HCT116 (cell line): ENCODE measurements at regions not wholly inside any gene's neighbourhood (a gene's known extent, or its start where the extent isn't known, plus 50 kb on each side); places are given as distances from the start of the nearest gene placed in this dataset.

Source experiments
- ATAC-seq: fragments of 200-7000 bp; cut with Tn5 transposase; 2 replicates; pipeline ENCODE4 v1.9.1; 2020; ENCODE audit warnings: mild to moderate bottlenecking, moderate library complexity
- BruUV-seq: library from RNA; stranded (reverse); fragments of 400-500 nt; replicated peaks from 2 replicates; lab custom pipeline; 2021; lab: Mats Ljungman, UMichigan
- CTCF ChIA-PET: fragments of 300-600 bp; sonication (Branson Sonifier 250); formaldehyde crosslinking; loops from one replicate; lab custom pipeline; 2021; ENCODE audit warnings: antibody characterized with exemption; lab: Charles Lee
- POLR2A ChIA-PET: fragments of 300-600, 350-600 bp; sonication (Branson Sonifier 250); formaldehyde crosslinking; loops from one replicate; lab custom pipeline; 2021; ENCODE audit warnings: antibody characterized with exemption; lab: Charles Lee
- RAD21 ChIA-PET, 2 experiments: fragments of 300-600 bp; sonication (Branson Sonifier 250); formaldehyde crosslinking; loops; one replicate each; lab custom pipeline; 2023; ENCODE audit warnings: low total read pairs in 2 of 2; ENCODE audit not compliant: uncharacterized antibody in 2 of 2, unreplicated experiment in 2 of 2, low non-redundant PET in 1 of 2; lab: Charles Lee
- DNase-seq: peaks from one replicate; pipeline ENCODE4 v3.0.0-alpha.2; 2010; ENCODE audit warnings: low read depth, low spot score
- H2AFZ ChIP-seq: fragments of 200-600 bp; shearing (Covaris generic), sonication (generic); 2 replicates; pipeline ENCODE4 v1.6.1; 2017; ENCODE audit warnings: low read depth, mixed run types, mixed read lengths, antibody characterized with exemption, low read length; ENCODE audit not compliant: poor library complexity, severe bottlenecking
- H3K27ac ChIP-seq: 2 replicates; pipeline ENCODE4 v1.5.1; 2012; ENCODE audit warnings: low read depth, low read length
- H3K27me3 ChIP-seq: fragments of 200-600 bp; sonication (generic); 2 replicates; pipeline ENCODE4 v1.6.1; 2016; ENCODE audit warnings: mixed run types, low read length, mixed read lengths; ENCODE audit not compliant: insufficient read depth
- H3K36me3 ChIP-seq, 2 experiments: fragments of 200-500 bp in 1 of 2; fragments of 200-600 bp in 1 of 2; sonication (Bioruptor generic) in 1 of 2; sonication (generic) in 1 of 2; 2 replicates each; pipeline versions ENCODE4 v1.5.1 to v1.6.1; 2014 to 2016; ENCODE audit warnings: low read length in 2 of 2, inconsistent platforms in 1 of 2, mixed read lengths in 1 of 2, mixed run types in 1 of 2; ENCODE audit not compliant: insufficient read depth in 2 of 2, control insufficient read depth in 1 of 2
- H3K4me1 ChIP-seq, 2 experiments: fragments of 200-600 bp in 1 of 2; sonication (generic) in 1 of 2; 2 replicates each; pipeline versions ENCODE4 v1.5.1 to v1.6.1; 2012 to 2017; ENCODE audit warnings: low read length in 2 of 2, inconsistent platforms in 1 of 2, mild to moderate bottlenecking in 1 of 2, mixed read lengths in 1 of 2, mixed run types in 1 of 2, moderate library complexity in 1 of 2; ENCODE audit not compliant: insufficient read depth in 2 of 2, control insufficient read depth in 1 of 2
- H3K4me2 ChIP-seq: fragments of 200-600 bp; sonication (generic); 2 replicates; pipeline ENCODE4 v1.6.1; 2017; ENCODE audit warnings: mixed run types, low read length, mixed read lengths
- H3K4me3 ChIP-seq, 2 experiments: fragments of 200-600 bp in 1 of 2; sonication (generic) in 1 of 2; replicated peaks in 1 of 2; 2 replicates each; pipeline ENCODE4 v1.5.1; 2011 to 2016; ENCODE audit warnings: low read length in 2 of 2, control low read depth in 1 of 2, low read depth in 1 of 2, mild to moderate bottlenecking in 1 of 2, mixed read lengths in 1 of 2, mixed run types in 1 of 2
- H3K79me2 ChIP-seq: fragments of 200-600 bp; sonication (generic); 2 replicates; pipeline ENCODE4 v1.6.1; 2017; ENCODE audit warnings: mild to moderate bottlenecking, mixed run types, low read length, moderate library complexity, mixed read lengths; ENCODE audit not compliant: insufficient read depth
- H3K9ac ChIP-seq: fragments of 200-600 bp; sonication (generic); 2 replicates; pipeline ENCODE4 v1.6.1; 2016; ENCODE audit warnings: low read length, mixed read lengths
- H3K9me2 ChIP-seq: fragments of 200-600 bp; sonication (generic), shearing (Covaris generic); 2 replicates; pipeline ENCODE4 v1.6.1; 2017; ENCODE audit warnings: mixed run types, mild to moderate bottlenecking, moderate library complexity; ENCODE audit not compliant: insufficient read depth
- H3K9me3 ChIP-seq, 2 experiments: fragments of 200-500 bp in 1 of 2; fragments of 200-600 bp in 1 of 2; sonication (Bioruptor generic) in 1 of 2; sonication (generic) in 1 of 2; 2 replicates each; pipeline ENCODE4 v1.6.1; 2014 to 2017; ENCODE audit warnings: low read length in 2 of 2, mixed read lengths in 2 of 2, inconsistent platforms in 1 of 2, low read depth in 1 of 2, mild to moderate bottlenecking in 1 of 2, mixed run types in 1 of 2, moderate library complexity in 1 of 2; ENCODE audit not compliant: control insufficient read depth in 1 of 2, insufficient read depth in 1 of 2
- H4K20me1 ChIP-seq: fragments of 200-600 bp; sonication (generic), shearing (Covaris generic); 2 replicates; pipeline ENCODE4 v1.6.1; 2017; ENCODE audit warnings: mixed run types, mild to moderate bottlenecking, moderate library complexity; ENCODE audit not compliant: insufficient read depth
- CEBPB ChIP-seq: IDR thresholded peaks from 2 replicates; pipeline ENCODE4 v1.6.1; 2012; ENCODE audit warnings: low read depth
- POLR2A ChIP-seq: IDR thresholded peaks from 2 replicates; pipeline ENCODE4 v1.7.0; 2011; ENCODE audit warnings: borderline replicate concordance; ENCODE audit not compliant: insufficient read depth, insufficient read length; ENCODE audit errors: extremely low read depth
- intact Hi-C: fragments of 100-400 bp; cut with micrococcal nuclease; formaldehyde crosslinking; loops from 2 replicates; pipeline ENCODE4 v1.10.0; 2022
- TF ChIP-seq, protein P1 (sequence below): IDR thresholded peaks from 2 replicates; pipeline ENCODE4 v1.6.1; 2012; ENCODE audit warnings: low read depth

GRCh38 chr16:60674241-60674640 is 1362.0 kb downstream of the CDH8 start:
- DNase-seq (no peak), ATAC-seq (no peak)
- Histone ChIP-seq H3K9ac (no peak overlapping the region), H4K20me1 (no peaks in the 10 kb centered on the region), H3K9me3 (peaks cover 10 to 16% of the 10 kb centered on the region in 2 experiments; a peak in 2 of 4 replicates), H3K4me3 (no peak overlapping the region), H2AFZ (no peak overlapping the region), H3K9me2 (no peaks in the 10 kb centered on the region), H3K36me3 (no peaks in the 10 kb centered on the region), H3K27me3 (no peaks in the 10 kb centered on the region), H3K79me2 (no peaks in the 10 kb centered on the region), H3K27ac (no peak overlapping the region), H3K4me1 (no peaks in the 10 kb centered on the region), H3K4me2 (no peak overlapping the region)
- ChIA-PET POLR2A (no interaction called here), RAD21 (no interaction called here), CTCF (no interaction called here)
- TF ChIP-seq CEBPB (no peak), POLR2A (no peak)
- no TSS peak for BruUV-seq
- intact Hi-C loops, result no loop called here

- Histone ChIP-seq H3K9me2 (no peaks in the 10 kb centered on the region), H2AFZ (no peak overlapping the region)
Observed at GRCh38 chr16:60655514-60656153, 1380.6 kb downstream of the CDH8 start.

More at GRCh38 chr16:60655514-60656153, 1380.6 kb downstream of the CDH8 start:
- Histone ChIP-seq H3K79me2 (no peaks in the 10 kb centered on the region), H4K20me1 (no peaks in the 10 kb centered on the region), H3K27ac (no peak overlapping the region), H3K36me3 (no peaks in the 10 kb centered on the region), H3K9me3 (peaks cover 11 to 18% of the 10 kb centered on the region in 2 experiments; a peak in 3 of 4 replicates), H3K4me3 (no peak overlapping the region), H3K9ac (no peak overlapping the region), H3K4me2 (no peak overlapping the region), H3K4me1 (no peaks in the 10 kb centered on the region), H3K27me3 (no peaks in the 10 kb centered on the region)
- ATAC-seq (no peak), DNase-seq (no peak)
- intact Hi-C loops, result no loop called here
- CTCF ChIA-PET, result no interaction called here
- RAD21 ChIA-PET, result no interaction called here
- POLR2A ChIA-PET, result no interaction called here
- BruUV-seq, result no TSS peak
- TF ChIP-seq, protein P1, sequence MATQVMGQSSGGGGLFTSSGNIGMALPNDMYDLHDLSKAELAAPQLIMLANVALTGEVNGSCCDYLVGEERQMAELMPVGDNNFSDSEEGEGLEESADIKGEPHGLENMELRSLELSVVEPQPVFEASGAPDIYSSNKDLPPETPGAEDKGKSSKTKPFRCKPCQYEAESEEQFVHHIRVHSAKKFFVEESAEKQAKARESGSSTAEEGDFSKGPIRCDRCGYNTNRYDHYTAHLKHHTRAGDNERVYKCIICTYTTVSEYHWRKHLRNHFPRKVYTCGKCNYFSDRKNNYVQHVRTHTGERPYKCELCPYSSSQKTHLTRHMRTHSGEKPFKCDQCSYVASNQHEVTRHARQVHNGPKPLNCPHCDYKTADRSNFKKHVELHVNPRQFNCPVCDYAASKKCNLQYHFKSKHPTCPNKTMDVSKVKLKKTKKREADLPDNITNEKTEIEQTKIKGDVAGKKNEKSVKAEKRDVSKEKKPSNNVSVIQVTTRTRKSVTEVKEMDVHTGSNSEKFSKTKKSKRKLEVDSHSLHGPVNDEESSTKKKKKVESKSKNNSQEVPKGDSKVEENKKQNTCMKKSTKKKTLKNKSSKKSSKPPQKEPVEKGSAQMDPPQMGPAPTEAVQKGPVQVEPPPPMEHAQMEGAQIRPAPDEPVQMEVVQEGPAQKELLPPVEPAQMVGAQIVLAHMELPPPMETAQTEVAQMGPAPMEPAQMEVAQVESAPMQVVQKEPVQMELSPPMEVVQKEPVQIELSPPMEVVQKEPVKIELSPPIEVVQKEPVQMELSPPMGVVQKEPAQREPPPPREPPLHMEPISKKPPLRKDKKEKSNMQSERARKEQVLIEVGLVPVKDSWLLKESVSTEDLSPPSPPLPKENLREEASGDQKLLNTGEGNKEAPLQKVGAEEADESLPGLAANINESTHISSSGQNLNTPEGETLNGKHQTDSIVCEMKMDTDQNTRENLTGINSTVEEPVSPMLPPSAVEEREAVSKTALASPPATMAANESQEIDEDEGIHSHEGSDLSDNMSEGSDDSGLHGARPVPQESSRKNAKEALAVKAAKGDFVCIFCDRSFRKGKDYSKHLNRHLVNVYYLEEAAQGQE, result no peak
